CD4-positive, CD25-positive, alpha-beta regulatory T cell (primary cell): ENCODE measurements at regions not wholly inside any gene's neighbourhood (a gene's known extent, or its start where the extent isn't known, plus 50 kb on each side); places are given as distances from the start of the nearest gene placed in this dataset.

Experiments
- ATAC-seq, 2 donors: fragments of 150-1000 bp; cut with Tn5 transposase; one replicate each; pipeline ENCODE4 v1.10.0; 2021; ENCODE audit warnings: low read depth in 2 of 2, moderate number of reproducible peaks in 2 of 2, moderate library complexity in 1 of 2
- DNase-seq, 3 donors: peaks; one replicate each; pipeline versions ENCODE4 v3.0.0 to v3.0.0-alpha.2; 2012 to 2022; ENCODE audit warnings: mixed read lengths in 1 of 3
- H3K27ac ChIP-seq: one replicate; pipeline ENCODE4 v1.7.0; 2013; ENCODE audit warnings: mild to moderate bottlenecking, low read length; ENCODE audit not compliant: insufficient read depth, poor library complexity, severe bottlenecking
- H3K27me3 ChIP-seq: one replicate; pipeline ENCODE4 v1.7.0; 2013; ENCODE audit warnings: low read length; ENCODE audit not compliant: control insufficient read depth, insufficient read depth
- H3K36me3 ChIP-seq: one replicate; pipeline ENCODE4 v1.7.0; 2013; ENCODE audit warnings: mild to moderate bottlenecking, low read length, moderate library complexity; ENCODE audit not compliant: control insufficient read depth, insufficient read depth
- H3K4me1 ChIP-seq: 2 replicates; pipeline ENCODE4 v1.7.0; 2013; ENCODE audit warnings: mild to moderate bottlenecking, low read length; ENCODE audit not compliant: insufficient read depth, control insufficient read depth, poor library complexity, severe bottlenecking
- H3K4me3 ChIP-seq: one replicate; pipeline ENCODE4 v1.7.0; 2013; ENCODE audit warnings: low read depth, mild to moderate bottlenecking, low read length, moderate library complexity
- H3K9me3 ChIP-seq, 2 experiments: 1 replicate in 1 of 2; 2 replicates in 1 of 2; pipeline ENCODE4 v1.7.0; 2013; ENCODE audit warnings: low read length in 2 of 2, mild to moderate bottlenecking in 1 of 2, moderate library complexity in 1 of 2; ENCODE audit not compliant: control insufficient read depth in 2 of 2
- H3K27ac Mint-ChIP-seq, 3 donors: one replicate each; pipeline ENCODE4 v1.8.0; 2020 to 2022; ENCODE audit warnings: mild to moderate bottlenecking in 3 of 3, mixed read lengths in 3 of 3, moderate library complexity in 2 of 3
- H3K27me3 Mint-ChIP-seq: one replicate; pipeline ENCODE4 v1.8.0; 2022; ENCODE audit warnings: mild to moderate bottlenecking, mixed read lengths
- H3K36me3 Mint-ChIP-seq: one replicate; pipeline ENCODE4 v1.8.0; 2020; ENCODE audit warnings: mixed read lengths
- H3K4me1 Mint-ChIP-seq, 4 donors: one replicate each; pipeline ENCODE4 v1.8.0; 2020 to 2022; ENCODE audit warnings: mixed read lengths in 4 of 4, mild to moderate bottlenecking in 1 of 4
- H3K4me3 Mint-ChIP-seq, 4 donors: one replicate each; pipeline ENCODE4 v1.8.0; 2020 to 2022; ENCODE audit warnings: mild to moderate bottlenecking in 4 of 4, mixed read lengths in 4 of 4, moderate library complexity in 3 of 4
- H3K9me3 Mint-ChIP-seq, 7 donors: one replicate each; pipeline ENCODE4 v1.8.0; 2020 to 2022; ENCODE audit warnings: mixed read lengths in 7 of 7, mild to moderate bottlenecking in 3 of 7, moderate library complexity in 2 of 7

- peaks cover 0 to 4% (median 0%) of the 10 kb centered on the region in 7 donors for H3K9me3 Mint-ChIP-seq
- ATAC-seq: no peak
- H3K27me3 Mint-ChIP-seq: no peaks in the 10 kb centered on the region
Observed at GRCh38 chr4:67126570-67126969, 418.7 kb downstream of the CENPC start.

GRCh38 chr4:67125636-67126514 lies 419.4 kb downstream of the CENPC start:
- Mint-ChIP-seq H3K36me3 (no peaks in the 10 kb centered on the region), H3K27ac (peak overlapping the region in 1 of 3 donors; percentile 45), H3K27me3 (no peaks in the 10 kb centered on the region), H3K9me3 (peaks cover 0 to 4% (median 0%) of the 10 kb centered on the region in 7 donors), H3K4me3 (no peak overlapping the region), H3K4me1 (no peaks in the 10 kb centered on the region)
- Histone ChIP-seq H3K4me3 (no peak overlapping the region), H3K9me3 (no peaks in the 10 kb centered on the region), H3K27me3 (no peaks in the 10 kb centered on the region), H3K27ac (no peak overlapping the region), H3K36me3 (no peaks in the 10 kb centered on the region), H3K4me1 (no peaks in the 10 kb centered on the region)
- ATAC-seq (no peak), DNase-seq (no peak)

More at GRCh38 chr4:67126570-67126969, 418.7 kb downstream of the CENPC start:
- DNase-seq: no peak
- no peak overlapping the region for H3K27ac Mint-ChIP-seq
- H3K4me3 ChIP-seq: no peak overlapping the region
- H3K4me1 ChIP-seq: no peaks in the 10 kb centered on the region
- H3K36me3 Mint-ChIP-seq: no peaks in the 10 kb centered on the region
- no peaks in the 10 kb centered on the region for H3K9me3 ChIP-seq
- no peaks in the 10 kb centered on the region for H3K4me1 Mint-ChIP-seq
- H3K4me3 Mint-ChIP-seq: no peak overlapping the region
- H3K36me3 ChIP-seq: no peaks in the 10 kb centered on the region
- H3K27me3 ChIP-seq: no peaks in the 10 kb centered on the region
- no peak overlapping the region for H3K27ac ChIP-seq

- Mint-ChIP-seq H3K4me3 (no peak overlapping the region), H3K27ac (no peak overlapping the region), H3K27me3 (no peaks in the 10 kb centered on the region), H3K9me3 (peaks cover 0 to 4% (median 0%) of the 10 kb centered on the region in 7 donors), H3K36me3 (no peaks in the 10 kb centered on the region), H3K4me1 (no peaks in the 10 kb centered on the region)
- Histone ChIP-seq H3K4me3 (no peak overlapping the region), H3K36me3 (no peaks in the 10 kb centered on the region), H3K27ac (no peak overlapping the region), H3K9me3 (no peaks in the 10 kb centered on the region), H3K4me1 (no peaks in the 10 kb centered on the region), H3K27me3 (no peaks in the 10 kb centered on the region)
- no peak for DNase-seq
- no peak for ATAC-seq
Observed at GRCh38 chr4:67124716-67125115, 420.6 kb downstream of the CENPC start.

GRCh38 chr4:67122029-67122428 lies 423.3 kb downstream of the CENPC start:
- peaks cover 0 to 13% (median 0%) of the 10 kb centered on the region in 7 donors for H3K9me3 Mint-ChIP-seq

GRCh38 chr4:67120369-67120768 lies 424.9 kb downstream of the CENPC start:
- DNase-seq: no peak
- Histone ChIP-seq H3K4me3 (no peak overlapping the region), H3K27ac (no peak overlapping the region), H3K4me1 (no peaks in the 10 kb centered on the region), H3K27me3 (no peaks in the 10 kb centered on the region), H3K36me3 (no peaks in the 10 kb centered on the region), H3K9me3 (no peaks in the 10 kb centered on the region)
- Mint-ChIP-seq H3K9me3 (peaks cover 0 to 9% (median 1%) of the 10 kb centered on the region in 7 donors), H3K36me3 (no peaks in the 10 kb centered on the region), H3K27me3 (no peaks in the 10 kb centered on the region), H3K27ac (no peak overlapping the region), H3K4me1 (no peaks in the 10 kb centered on the region), H3K4me3 (no peak overlapping the region)
- ATAC-seq: no peak

More at GRCh38 chr4:67122029-67122428, 423.3 kb downstream of the CENPC start:
- Mint-ChIP-seq H3K27ac (no peak overlapping the region), H3K27me3 (no peaks in the 10 kb centered on the region), H3K36me3 (no peaks in the 10 kb centered on the region), H3K4me1 (no peaks in the 10 kb centered on the region), H3K4me3 (no peak overlapping the region)
- Histone ChIP-seq H3K4me3 (no peak overlapping the region), H3K9me3 (no peaks in the 10 kb centered on the region), H3K4me1 (no peaks in the 10 kb centered on the region), H3K27me3 (no peaks in the 10 kb centered on the region), H3K36me3 (no peaks in the 10 kb centered on the region), H3K27ac (no peak overlapping the region)
- DNase-seq (no peak), ATAC-seq (no peak)

- DNase-seq (no peak), ATAC-seq (no peak)
- H3K36me3 ChIP-seq: no peaks in the 10 kb centered on the region
- no peaks in the 10 kb centered on the region for H3K4me1 ChIP-seq
- H3K36me3 Mint-ChIP-seq: no peaks in the 10 kb centered on the region
- no peak overlapping the region for H3K4me3 Mint-ChIP-seq
- no peaks in the 10 kb centered on the region for H3K9me3 ChIP-seq
- H3K27ac ChIP-seq: no peak overlapping the region
- H3K27me3 Mint-ChIP-seq: no peaks in the 10 kb centered on the region
- H3K27me3 ChIP-seq: no peaks in the 10 kb centered on the region
- peaks cover 0 to 10% (median 3%) of the 10 kb centered on the region in 7 donors for H3K9me3 Mint-ChIP-seq
- no peaks in the 10 kb centered on the region for H3K4me1 Mint-ChIP-seq
- H3K4me3 ChIP-seq: no peak overlapping the region
- no peak overlapping the region for H3K27ac Mint-ChIP-seq
Observed at GRCh38 chr4:67109276-67109675, 436.0 kb downstream of the CENPC start.

- H3K9me3 Mint-ChIP-seq: peaks cover 0 to 5% (median under 1%) of the 10 kb centered on the region in 7 donors
- DNase-seq (no peak), ATAC-seq (no peak)
- no peak overlapping the region for H3K27ac ChIP-seq
- no peak overlapping the region for H3K27ac Mint-ChIP-seq
- H3K9me3 ChIP-seq: no peaks in the 10 kb centered on the region
- H3K36me3 Mint-ChIP-seq: no peaks in the 10 kb centered on the region
- H3K27me3 Mint-ChIP-seq: no peaks in the 10 kb centered on the region
- no peak overlapping the region for H3K4me3 ChIP-seq
- H3K36me3 ChIP-seq: no peaks in the 10 kb centered on the region
- no peaks in the 10 kb centered on the region for H3K4me1 ChIP-seq
- H3K4me1 Mint-ChIP-seq: no peaks in the 10 kb centered on the region
- H3K4me3 Mint-ChIP-seq: no peak overlapping the region
- no peaks in the 10 kb centered on the region for H3K27me3 ChIP-seq
Observed at GRCh38 chr4:67106861-67107460, 438.3 kb downstream of the CENPC start.
